K562 (cell line): ENCODE measurements at regions not wholly inside any gene's neighbourhood (a gene's known extent, or its start where the extent isn't known, plus 50 kb on each side); places are given as distances from the start of the nearest gene placed in this dataset.

Source experiments
- ATAC-seq: fragments of 200-7000 bp; cut with Tn5 transposase; 3 replicates; pipeline ENCODE4 v1.9.1; 2020; ENCODE audit warnings: moderate library complexity
- BruUV-seq: library from RNA; stranded (reverse); fragments of 400-500 nt; replicated peaks from 2 replicates; lab custom pipeline; 2021; lab: Mats Ljungman, UMichigan
- CTCF ChIA-PET: fragments of 300-600 bp; formaldehyde crosslinking; extraction: SDS; loops from one replicate; lab custom pipeline; 2021; ENCODE audit warnings: low intra/inter-chr PET ratio; lab: Yijun Ruan, JAX
- POLR2A ChIA-PET: fragments of 300-600, 350-650 bp; sonication (Branson Sonifier 250); formaldehyde crosslinking; extraction: SDS; loops from one replicate; lab custom pipeline; 2021; ENCODE audit warnings: antibody characterized with exemption, inconsistent platforms; lab: Yijun Ruan, JAX
- DNase-seq, 4 experiments: peaks; one replicate each; pipeline versions ENCODE4 v3.0.0 to v3.0.0-alpha.2; 2011 to 2018; ENCODE audit warnings: low spot score in 3 of 4, mixed read lengths in 3 of 4; ENCODE audit errors: extremely low read depth in 1 of 4
- FAIRE-seq: peaks from 2 replicates; lab custom pipeline; 2011; peaks lifted over from hg19 to GRCh38; lab: Jason Lieb, UNC
- H2AFZ ChIP-seq: 2 replicates; pipeline ENCODE4 v1.6.0; 2011; ENCODE audit warnings: low read depth, low read length, control low read depth, inconsistent platforms
- H3K27ac ChIP-seq: fragments of 200-600 bp; 3 replicates; pipeline ENCODE4 v1.8.0; 2011; ENCODE audit warnings: low read depth, mild to moderate bottlenecking, control low read depth, inconsistent platforms, low read length, moderate library complexity, mixed read lengths; ENCODE audit errors: extremely low read depth
- H3K27me3 ChIP-seq, 2 experiments: fragments of 300-600 bp in 1 of 2; 2 replicates in 1 of 2; 3 replicates in 1 of 2; pipeline versions ENCODE4 v1.6.0 to v1.8.0; 2011; ENCODE audit warnings: inconsistent platforms in 2 of 2, low read length in 2 of 2, mild to moderate bottlenecking in 1 of 2, mixed read lengths in 1 of 2, moderate library complexity in 1 of 2; ENCODE audit not compliant: control insufficient read depth in 2 of 2, insufficient read depth in 2 of 2
- H3K36me3 ChIP-seq: fragments of 300-600 bp; 3 replicates; pipeline ENCODE4 v1.8.0; 2011; ENCODE audit warnings: mild to moderate bottlenecking, low read length, inconsistent platforms; ENCODE audit not compliant: control insufficient read depth, insufficient read depth
- H3K4me1 ChIP-seq, 2 experiments: fragments of 200-600 bp in 1 of 2; replicated peaks in 1 of 2; 2 replicates in 1 of 2; 3 replicates in 1 of 2; pipeline versions ENCODE4 v1.5.1 to v1.8.0; 2011; ENCODE audit warnings: inconsistent platforms in 2 of 2, low read length in 2 of 2, mild to moderate bottlenecking in 1 of 2, mixed read lengths in 1 of 2, moderate library complexity in 1 of 2; ENCODE audit not compliant: control insufficient read depth in 2 of 2, insufficient read depth in 2 of 2
- H3K4me2 ChIP-seq: 2 replicates; pipeline ENCODE4 v1.6.1; 2011; ENCODE audit warnings: low read length, control low read depth, inconsistent platforms, mixed read lengths; ENCODE audit not compliant: insufficient read depth
- H3K4me3 ChIP-seq: fragments of 200-600 bp; sonication (generic), shearing (Covaris generic); 2 replicates; pipeline ENCODE4 v1.5.1; 2016; ENCODE audit warnings: control low read depth, inconsistent platforms
- H3K79me2 ChIP-seq: fragments of 200-600 bp; 3 replicates; pipeline ENCODE4 v1.8.0; 2011; ENCODE audit warnings: low read length, inconsistent platforms; ENCODE audit not compliant: control insufficient read depth, insufficient read depth
- H3K9ac ChIP-seq, 2 experiments: 2 replicates each; pipeline versions ENCODE4 v1.6.0 to v1.6.1; 2011; ENCODE audit warnings: low read depth in 2 of 2, low read length in 2 of 2, control low read depth in 1 of 2, inconsistent platforms in 1 of 2, mild to moderate bottlenecking in 1 of 2, mixed read lengths in 1 of 2; ENCODE audit not compliant: insufficient read depth in 1 of 2
- H3K9me1 ChIP-seq: one replicate; pipeline ENCODE4 v1.6.0; 2011; ENCODE audit warnings: inconsistent platforms, mild to moderate bottlenecking, low read length, moderate library complexity; ENCODE audit not compliant: control insufficient read depth, insufficient read depth
- H3K9me3 ChIP-seq: replicated peaks from 2 replicates; pipeline ENCODE4 v1.5.1; 2011; ENCODE audit warnings: low read depth, low read length, inconsistent platforms; ENCODE audit not compliant: control insufficient read depth, insufficient read depth
- H4K20me1 ChIP-seq: replicated peaks from 2 replicates; pipeline ENCODE4 v1.6.1; 2011; ENCODE audit warnings: low read length, inconsistent platforms, mixed read lengths; ENCODE audit not compliant: control insufficient read depth, insufficient read depth
- EP400 ChIP-seq: fragments of 450-650 bp; IDR thresholded peaks from 2 replicates; pipeline ENCODE4 v1.6.1; 2017; ENCODE audit warnings: antibody characterized with exemption, mild to moderate bottlenecking, moderate library complexity
- KHSRP ChIP-seq: fragments of 450-650 bp; IDR thresholded peaks from 2 replicates; pipeline ENCODE4 v1.6.1; 2017
- ZNF124 ChIP-seq: sonication (generic); formaldehyde crosslinking; IDR thresholded peaks from 2 replicates; pipeline ENCODE4 v1.8.1; 2022; ENCODE audit warnings: missing genetic modification reagents
- ZNF175 ChIP-seq: fragments of 200-800 bp; sonication (Bioruptor generic); IDR thresholded peaks from 2 replicates; pipeline ENCODE4 v1.6.1; 2016; ENCODE audit warnings: low read depth, mild to moderate bottlenecking, missing genetic modification characterization, missing compliant biosample characterization
- ZNF395 ChIP-seq: fragments of 200-800 bp; sonication (Bioruptor generic); IDR thresholded peaks from 2 replicates; pipeline ENCODE4 v1.6.1; 2017; ENCODE audit warnings: missing genetic modification characterization, missing compliant biosample characterization
- WGBS: fragments of 100-300 bp; shearing (Covaris generic); methylation state at CpG from one replicate; pipeline ENCODE4 v1.1.6; 2016; ENCODE audit warnings: low coverage, mixed read lengths; ENCODE audit not compliant: insufficient coverage; ENCODE audit errors: missing lambda C conversion rate; 5-methylcytosine and 5-hydroxymethylcytosine counted together
- in situ Hi-C: fragments of 300-500 bp; cut with MboI; formaldehyde crosslinking; loops from 4 replicates; pipeline ENCODE4 v1.15.0; 2018; ENCODE audit warnings: inconsistent platforms, mixed read lengths
- intact Hi-C: fragments of 100-400 bp; cut with micrococcal nuclease; formaldehyde crosslinking; loops from 2 replicates; pipeline ENCODE4 v1.14.2; 2022
- TF ChIP-seq, protein P1 (sequence below): sonication (generic); formaldehyde crosslinking; IDR thresholded peaks from 2 replicates; pipeline ENCODE4 v1.4.0; 2020; ENCODE audit warnings: mild to moderate bottlenecking, missing genetic modification reagents
- TF ChIP-seq, protein P2 (sequence below): fragments of 200-400 bp; formaldehyde crosslinking; IDR thresholded peaks from 2 replicates; pipeline ENCODE4 v1.6.1; 2017; ENCODE audit warnings: mild to moderate bottlenecking, low read depth, low read length, moderate library complexity

DNA sequence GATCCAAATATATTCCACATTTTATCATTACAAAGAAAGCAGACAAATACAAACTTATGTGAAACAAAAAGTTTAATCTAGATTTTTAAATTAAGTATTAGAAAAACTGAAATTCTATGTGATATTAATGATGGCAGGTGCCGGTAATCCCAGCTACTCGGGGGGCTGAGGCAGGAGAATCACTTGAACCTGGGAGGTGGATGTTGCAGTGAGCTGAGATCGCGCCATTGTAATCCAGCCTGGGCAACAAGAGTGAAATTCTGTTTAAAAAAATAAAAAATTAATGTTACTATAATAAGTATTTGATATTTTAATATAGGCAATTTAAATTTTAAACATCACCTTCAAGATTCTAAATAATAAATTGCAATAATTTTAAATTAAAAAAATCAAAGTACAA is 400.6 kb downstream of the PABPC4L start:
- Histone ChIP-seq H3K79me2 (no peaks in the 10 kb centered on the region), H3K27ac (no peak overlapping the region), H3K4me3 (no peak overlapping the region), H3K4me1 (no peaks in the 10 kb centered on the region), H3K27me3 (no peaks in the 10 kb centered on the region), H4K20me1 (no peaks in the 10 kb centered on the region), H3K4me2 (no peak overlapping the region), H3K9me3 (no peaks in the 10 kb centered on the region), H3K36me3 (no peaks in the 10 kb centered on the region), H2AFZ (no peak overlapping the region), H3K9ac (no peak overlapping the region), H3K9me1 (no peaks in the 10 kb centered on the region)
- BruUV-seq: no TSS peak
- ATAC-seq (no peak), FAIRE-seq (no peak), DNase-seq (no peak)
- POLR2A ChIA-PET: no interaction called here
- in situ Hi-C loops (no loop called here), intact Hi-C loops (no loop called here)
- TF ChIP-seq, protein P1, sequence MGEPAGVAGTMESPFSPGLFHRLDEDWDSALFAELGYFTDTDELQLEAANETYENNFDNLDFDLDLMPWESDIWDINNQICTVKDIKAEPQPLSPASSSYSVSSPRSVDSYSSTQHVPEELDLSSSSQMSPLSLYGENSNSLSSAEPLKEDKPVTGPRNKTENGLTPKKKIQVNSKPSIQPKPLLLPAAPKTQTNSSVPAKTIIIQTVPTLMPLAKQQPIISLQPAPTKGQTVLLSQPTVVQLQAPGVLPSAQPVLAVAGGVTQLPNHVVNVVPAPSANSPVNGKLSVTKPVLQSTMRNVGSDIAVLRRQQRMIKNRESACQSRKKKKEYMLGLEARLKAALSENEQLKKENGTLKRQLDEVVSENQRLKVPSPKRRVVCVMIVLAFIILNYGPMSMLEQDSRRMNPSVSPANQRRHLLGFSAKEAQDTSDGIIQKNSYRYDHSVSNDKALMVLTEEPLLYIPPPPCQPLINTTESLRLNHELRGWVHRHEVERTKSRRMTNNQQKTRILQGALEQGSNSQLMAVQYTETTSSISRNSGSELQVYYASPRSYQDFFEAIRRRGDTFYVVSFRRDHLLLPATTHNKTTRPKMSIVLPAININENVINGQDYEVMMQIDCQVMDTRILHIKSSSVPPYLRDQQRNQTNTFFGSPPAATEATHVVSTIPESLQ (CRISPR knock-in tag): no peak
- no peak for TF ChIP-seq EP400
- no peak for TF ChIP-seq KHSRP
- TF ChIP-seq, protein P2, sequence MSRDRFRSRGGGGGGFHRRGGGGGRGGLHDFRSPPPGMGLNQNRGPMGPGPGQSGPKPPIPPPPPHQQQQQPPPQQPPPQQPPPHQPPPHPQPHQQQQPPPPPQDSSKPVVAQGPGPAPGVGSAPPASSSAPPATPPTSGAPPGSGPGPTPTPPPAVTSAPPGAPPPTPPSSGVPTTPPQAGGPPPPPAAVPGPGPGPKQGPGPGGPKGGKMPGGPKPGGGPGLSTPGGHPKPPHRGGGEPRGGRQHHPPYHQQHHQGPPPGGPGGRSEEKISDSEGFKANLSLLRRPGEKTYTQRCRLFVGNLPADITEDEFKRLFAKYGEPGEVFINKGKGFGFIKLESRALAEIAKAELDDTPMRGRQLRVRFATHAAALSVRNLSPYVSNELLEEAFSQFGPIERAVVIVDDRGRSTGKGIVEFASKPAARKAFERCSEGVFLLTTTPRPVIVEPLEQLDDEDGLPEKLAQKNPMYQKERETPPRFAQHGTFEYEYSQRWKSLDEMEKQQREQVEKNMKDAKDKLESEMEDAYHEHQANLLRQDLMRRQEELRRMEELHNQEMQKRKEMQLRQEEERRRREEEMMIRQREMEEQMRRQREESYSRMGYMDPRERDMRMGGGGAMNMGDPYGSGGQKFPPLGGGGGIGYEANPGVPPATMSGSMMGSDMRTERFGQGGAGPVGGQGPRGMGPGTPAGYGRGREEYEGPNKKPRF: no peak
- no peak for TF ChIP-seq ZNF395
- TF ChIP-seq ZNF175: no peak
- no peak for TF ChIP-seq ZNF124
- CTCF ChIA-PET: no interaction called here
- WGBS: 22% methylated on average over 4 of the region's 4 CpGs
